ENCODE measurements at regions not wholly inside any gene's neighbourhood (a gene's known extent, or its start where the extent isn't known, plus 50 kb on each side); places are given as distances from the start of the nearest gene placed in this dataset.

DNA sequence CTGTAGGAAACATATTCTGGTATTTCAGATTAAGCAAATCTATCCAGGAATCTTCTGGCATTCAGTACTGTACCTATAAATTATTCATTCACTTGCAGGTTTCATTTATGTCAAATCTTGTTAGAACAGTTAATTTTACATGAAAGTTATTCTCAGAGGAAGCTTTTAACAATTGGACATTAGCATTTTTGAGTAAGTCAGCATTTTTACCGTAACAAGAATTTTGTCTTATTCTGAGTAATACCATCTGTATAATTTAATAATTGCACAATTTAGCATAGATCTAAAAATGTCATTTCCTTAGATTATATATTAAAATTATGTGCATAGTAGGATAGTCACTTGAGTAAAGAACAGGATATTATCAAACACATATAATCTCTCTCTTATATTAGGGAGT is 764.8 kb upstream of the LRFN5 start:
- DNase-seq (no peak), ATAC-seq (no peak)
- TF ChIP-seq, protein P1, sequence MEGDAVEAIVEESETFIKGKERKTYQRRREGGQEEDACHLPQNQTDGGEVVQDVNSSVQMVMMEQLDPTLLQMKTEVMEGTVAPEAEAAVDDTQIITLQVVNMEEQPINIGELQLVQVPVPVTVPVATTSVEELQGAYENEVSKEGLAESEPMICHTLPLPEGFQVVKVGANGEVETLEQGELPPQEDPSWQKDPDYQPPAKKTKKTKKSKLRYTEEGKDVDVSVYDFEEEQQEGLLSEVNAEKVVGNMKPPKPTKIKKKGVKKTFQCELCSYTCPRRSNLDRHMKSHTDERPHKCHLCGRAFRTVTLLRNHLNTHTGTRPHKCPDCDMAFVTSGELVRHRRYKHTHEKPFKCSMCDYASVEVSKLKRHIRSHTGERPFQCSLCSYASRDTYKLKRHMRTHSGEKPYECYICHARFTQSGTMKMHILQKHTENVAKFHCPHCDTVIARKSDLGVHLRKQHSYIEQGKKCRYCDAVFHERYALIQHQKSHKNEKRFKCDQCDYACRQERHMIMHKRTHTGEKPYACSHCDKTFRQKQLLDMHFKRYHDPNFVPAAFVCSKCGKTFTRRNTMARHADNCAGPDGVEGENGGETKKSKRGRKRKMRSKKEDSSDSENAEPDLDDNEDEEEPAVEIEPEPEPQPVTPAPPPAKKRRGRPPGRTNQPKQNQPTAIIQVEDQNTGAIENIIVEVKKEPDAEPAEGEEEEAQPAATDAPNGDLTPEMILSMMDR (IDR thresholded peaks at IDR 0.05), result no peak
- TF ChIP-seq POLR2A (IDR thresholded peaks at IDR 0.05), result no peak
- no peaks in the 10 kb centered on the region for H3K27me3 ChIP-seq
- H3K4me1 ChIP-seq, result no peaks in the 10 kb centered on the region
- H3K9me3 ChIP-seq, result peaks cover 0 to 5% (median 0%) of the 10 kb centered on the region in 12 donors
- 48 to 73% (median 65%) methylated on average over 1 of the region's 1 CpG for WGBS, 4 donors
- no peak overlapping the region for H3K4me3 ChIP-seq
- H3K27ac ChIP-seq, result no peak overlapping the region
- intact Hi-C loops (cut with DNase I), result no loop called here
- no peaks in the 10 kb centered on the region for H3K36me3 ChIP-seq

DNA sequence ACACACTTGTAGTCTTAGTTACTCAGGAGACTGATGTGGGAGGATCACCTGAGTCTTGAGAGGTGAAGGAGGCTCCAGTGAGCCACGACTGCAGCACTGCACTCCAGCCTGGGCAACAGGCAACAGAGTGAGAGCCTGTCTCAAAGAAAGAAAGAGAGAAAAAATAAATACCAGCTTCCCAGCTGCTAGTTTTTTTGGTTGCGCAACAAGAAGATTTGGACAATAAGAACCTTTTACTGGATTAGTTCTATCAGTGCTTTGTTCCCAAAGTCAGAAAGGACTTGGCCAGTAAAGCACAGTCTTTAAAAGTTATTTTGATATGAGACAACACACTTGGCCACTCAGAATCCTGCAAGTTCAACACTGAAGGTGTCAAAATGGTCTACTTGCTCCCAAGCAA is 768.1 kb upstream of the LRFN5 start:
- Histone ChIP-seq H3K9me3 (peaks cover 0 to 5% (median 0%) of the 10 kb centered on the region in 12 donors), H3K4me3 (no peak overlapping the region), H3K27me3 (no peaks in the 10 kb centered on the region), H3K36me3 (no peaks in the 10 kb centered on the region), H3K27ac (no peak overlapping the region), H3K4me1 (no peaks in the 10 kb centered on the region)
- ATAC-seq (no peak), DNase-seq (no peak)
- intact Hi-C loops (cut with DNase I), result no loop called here
- TF ChIP-seq POLR2A (IDR thresholded peaks at IDR 0.05), result no peak
- 54 to 72% (median 68%) methylated on average over 2 of the region's 2 CpGs for WGBS, 4 donors

DNA sequence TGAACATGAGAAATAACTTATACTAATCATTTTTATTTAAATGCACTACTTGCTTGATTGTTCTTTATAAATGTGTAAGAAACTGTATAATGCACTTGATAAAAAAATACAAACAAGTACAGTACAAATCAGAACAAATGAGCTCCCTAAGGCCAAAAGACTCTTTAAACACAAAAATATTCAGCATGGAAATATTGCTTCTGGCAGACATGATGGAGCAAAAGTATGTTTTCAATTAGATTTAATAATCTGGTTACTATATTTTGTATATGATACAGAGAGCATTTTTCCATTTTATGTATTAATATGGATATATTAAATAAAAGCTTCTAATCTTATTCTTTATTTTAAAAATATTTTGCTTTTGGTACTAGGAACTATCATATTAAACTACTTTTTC is 800.2 kb upstream of the LRFN5 start:
- DNase-seq (no peak), ATAC-seq (no peak)
- intact Hi-C loops (cut with DNase I), result no loop called here
- no peak overlapping the region for H3K27ac ChIP-seq
- no peak overlapping the region for H3K4me3 ChIP-seq
- peaks cover 0 to 8% (median 0%) of the 10 kb centered on the region in 12 donors for H3K9me3 ChIP-seq
- no peaks in the 10 kb centered on the region for H3K4me1 ChIP-seq
- H3K36me3 ChIP-seq, result no peaks in the 10 kb centered on the region
- TF ChIP-seq, protein P1 (IDR thresholded peaks at IDR 0.05), result no peak
- no peak for TF ChIP-seq POLR2A (IDR thresholded peaks at IDR 0.05)
- no peaks in the 10 kb centered on the region for H3K27me3 ChIP-seq

DNA sequence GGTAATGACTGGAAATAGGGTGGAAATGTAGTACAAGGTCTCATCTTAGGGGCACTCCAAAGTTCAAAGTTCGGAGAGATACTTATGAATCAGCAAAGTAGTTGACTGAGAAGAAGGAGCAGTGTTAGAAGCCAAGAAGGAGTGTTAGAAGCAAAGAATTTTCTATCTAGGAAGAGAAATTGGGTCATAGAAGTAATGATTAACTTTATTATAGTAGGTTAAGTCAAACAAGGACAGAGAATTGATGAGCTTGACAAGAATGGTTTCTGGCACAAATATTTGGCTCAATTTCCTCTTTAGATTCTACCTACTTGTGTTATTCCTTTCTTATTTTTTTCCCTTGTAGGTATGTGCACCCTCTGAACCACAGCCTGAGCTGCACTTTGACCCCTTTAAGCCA is 810.5 kb upstream of the LRFN5 start:
- Histone ChIP-seq H3K27ac (no peak overlapping the region), H3K36me3 (no peaks in the 10 kb centered on the region), H3K4me1 (no peaks in the 10 kb centered on the region), H3K4me3 (no peak overlapping the region), H3K27me3 (no peaks in the 10 kb centered on the region), H3K9me3 (peaks cover 0 to 4% (median 0%) of the 10 kb centered on the region in 12 donors)
- no peak for ATAC-seq
- intact Hi-C loops (cut with DNase I), result no loop called here
- DNase-seq, result no peak
- 38 to 62% (median 48%) methylated on average over 1 of the region's 1 CpG for WGBS, 4 donors
- TF ChIP-seq POLR2A (IDR thresholded peaks at IDR 0.05), result no peak
- TF ChIP-seq, protein P1 (IDR thresholded peaks at IDR 0.05), result no peak

DNA sequence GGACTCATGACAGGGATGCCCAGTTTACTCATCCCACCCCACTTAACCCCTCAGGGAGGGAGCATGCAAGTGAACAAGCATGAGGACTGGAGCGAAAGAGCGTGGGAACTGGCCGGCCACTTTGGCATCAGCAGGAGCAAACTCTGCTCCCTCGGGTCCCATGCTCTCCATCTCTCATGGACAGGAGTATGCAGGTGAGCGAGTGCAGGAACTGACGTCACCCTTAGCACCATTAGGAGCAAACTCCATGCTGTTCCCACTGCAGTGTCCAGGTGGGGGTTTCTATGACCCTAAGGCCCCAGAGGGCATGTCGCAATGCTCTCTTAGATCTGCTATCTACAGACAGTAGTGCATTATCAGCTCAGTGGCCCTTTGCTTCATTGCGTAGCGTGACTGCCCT is 821.8 kb upstream of the LRFN5 start:
- DNase-seq, result no peak
- Histone ChIP-seq H3K4me3 (no peak overlapping the region), H3K27ac (no peak overlapping the region), H3K4me1 (no peaks in the 10 kb centered on the region), H3K27me3 (no peaks in the 10 kb centered on the region), H3K9me3 (peaks cover 0 to 8% (median 0%) of the 10 kb centered on the region in 12 donors), H3K36me3 (no peaks in the 10 kb centered on the region)
- WGBS, 4 donors, result 86 to 95% (median 90%) methylated on average over 9 of the region's 9 CpGs
- intact Hi-C loops (cut with DNase I), result no loop called here
- no peak for ATAC-seq
- TF ChIP-seq, protein P1 (IDR thresholded peaks at IDR 0.05), result no peak
- no peak for TF ChIP-seq POLR2A (IDR thresholded peaks at IDR 0.05)
